Kidney (tissue), 13 donors: ENCODE measurements at regions not wholly inside any gene's neighbourhood (a gene's known extent, or its start where the extent isn't known, plus 50 kb on each side); places are given as distances from the start of the nearest gene placed in this dataset.

Experiments used
- DNase-seq, 5 donors: peaks; one replicate each; pipeline ENCODE4 v3.0.0-alpha.2; 2013 to 2020
- FAIRE-seq: peaks from 2 replicates; lab custom pipeline; 2012; peaks lifted over from hg19 to GRCh38; lab: Jason Lieb, UNC
- H3K27ac ChIP-seq, 2 donors: one replicate each; pipeline ENCODE4 v1.7.0; 2013; ENCODE audit warnings: low read depth in 2 of 2, low read length in 2 of 2, inconsistent platforms in 1 of 2
- H3K27me3 ChIP-seq: one replicate; pipeline ENCODE4 v1.7.1; 2013; ENCODE audit warnings: low read length, inconsistent platforms; ENCODE audit not compliant: control insufficient read depth, insufficient read depth
- H3K36me3 ChIP-seq, 3 donors: one replicate each; pipeline versions ENCODE4 v1.7.0 to v1.7.1; 2013; ENCODE audit warnings: low read length in 3 of 3, control low read depth in 1 of 3, inconsistent platforms in 1 of 3; ENCODE audit not compliant: insufficient read depth in 3 of 3, control insufficient read depth in 2 of 3
- H3K4me1 ChIP-seq, 3 donors: one replicate each; pipeline versions ENCODE4 v1.7.0 to v1.7.1; 2013; ENCODE audit warnings: low read length in 3 of 3, inconsistent platforms in 1 of 3, low read depth in 1 of 3; ENCODE audit not compliant: control insufficient read depth in 2 of 3, insufficient read depth in 2 of 3
- H3K4me3 ChIP-seq, 3 donors: one replicate each; pipeline versions ENCODE4 v1.7.0 to v1.8.1; 2013; ENCODE audit warnings: low read length in 3 of 3, control low read depth in 1 of 3, inconsistent platforms in 1 of 3
- H3K9ac ChIP-seq, 3 donors: one replicate each; pipeline versions ENCODE4 v1.7.0 to v1.7.1; 2013; ENCODE audit warnings: low read length in 3 of 3, control low read depth in 1 of 3, inconsistent platforms in 1 of 3
- H3K9me3 ChIP-seq, 3 donors: one replicate each; pipeline versions ENCODE4 v1.7.0 to v1.7.1; 2013; ENCODE audit warnings: low read length in 3 of 3, control low read depth in 1 of 3, inconsistent platforms in 1 of 3; ENCODE audit not compliant: control insufficient read depth in 2 of 3, insufficient read depth in 1 of 3
- CTCF ChIP-seq: IDR thresholded peaks from 3 replicates; pipeline ENCODE4 v1.5.1; 2012; ENCODE audit warnings: mild to moderate bottlenecking, moderate library complexity, borderline replicate concordance; ENCODE audit not compliant: insufficient read depth; ENCODE audit errors: extremely low read depth
- intact Hi-C: fragments of 100-400 bp; cut with DNase I; formaldehyde crosslinking; loops from one replicate; pipeline ENCODE4 v1.11.1; 2022
- donor health status: control.
- donor health status: control.
- donor health status: control.
- donor health status: control.
- donor health status: control.
- donor health status: DM: yes; HTN: yes; CAD: no.
- donor health status: Normal renal cell carcinoma (clear cell type).

GRCh38 chr2:107276034-107276433 lies 390.1 kb upstream of the ST6GAL2 start:
- Histone ChIP-seq H3K9me3 (no peaks in the 10 kb centered on the region), H3K36me3 (no peaks in the 10 kb centered on the region), H3K9ac (no peak overlapping the region), H3K4me1 (no peaks in the 10 kb centered on the region), H3K27me3 (no peaks in the 10 kb centered on the region), H3K27ac (no peak overlapping the region), H3K4me3 (no peak overlapping the region)
- no peak for TF ChIP-seq CTCF
- FAIRE-seq (no peak), DNase-seq (no peak)
- intact Hi-C loops, result no loop called here

- intact Hi-C loops, result no loop called here
- H3K27me3 ChIP-seq, result no peaks in the 10 kb centered on the region
- FAIRE-seq, result no peak
- DNase-seq, result no peak
- H3K9me3 ChIP-seq, result no peaks in the 10 kb centered on the region
- no peak overlapping the region for H3K4me3 ChIP-seq
- no peak overlapping the region for H3K9ac ChIP-seq
- TF ChIP-seq CTCF, result no peak
- H3K27ac ChIP-seq, result no peak overlapping the region
- no peaks in the 10 kb centered on the region for H3K36me3 ChIP-seq
- no peaks in the 10 kb centered on the region for H3K4me1 ChIP-seq
Observed at GRCh38 chr2:107278672-107279071, 392.7 kb upstream of the ST6GAL2 start.

GRCh38 chr2:107281637-107282036 lies 395.7 kb upstream of the ST6GAL2 start:
- H3K9ac ChIP-seq, result no peak overlapping the region
- H3K9me3 ChIP-seq, result no peaks in the 10 kb centered on the region
- intact Hi-C loops, result no loop called here
- DNase-seq (no peak), FAIRE-seq (no peak)
- no peaks in the 10 kb centered on the region for H3K27me3 ChIP-seq
- no peak overlapping the region for H3K27ac ChIP-seq
- no peaks in the 10 kb centered on the region for H3K36me3 ChIP-seq
- no peak for TF ChIP-seq CTCF
- H3K4me3 ChIP-seq, result no peak overlapping the region
- no peaks in the 10 kb centered on the region for H3K4me1 ChIP-seq

GRCh38 chr2:107282135-107282534 lies 396.2 kb upstream of the ST6GAL2 start:
- Histone ChIP-seq H3K4me3 (no peak overlapping the region), H3K27me3 (no peaks in the 10 kb centered on the region), H3K27ac (no peak overlapping the region), H3K9me3 (no peaks in the 10 kb centered on the region), H3K36me3 (no peaks in the 10 kb centered on the region), H3K9ac (no peak overlapping the region), H3K4me1 (no peaks in the 10 kb centered on the region)
- intact Hi-C loops, result no loop called here
- TF ChIP-seq CTCF, result no peak
- no peak for FAIRE-seq
- DNase-seq, result no peak
